ENCODE measurements at regions not wholly inside any gene's neighbourhood (a gene's known extent, or its start where the extent isn't known, plus 50 kb on each side); places are given as distances from the start of the nearest gene placed in this dataset.
A peak's percentile ranks its signal among the peaks of the same experiment; 100 is the strongest.

DNA sequence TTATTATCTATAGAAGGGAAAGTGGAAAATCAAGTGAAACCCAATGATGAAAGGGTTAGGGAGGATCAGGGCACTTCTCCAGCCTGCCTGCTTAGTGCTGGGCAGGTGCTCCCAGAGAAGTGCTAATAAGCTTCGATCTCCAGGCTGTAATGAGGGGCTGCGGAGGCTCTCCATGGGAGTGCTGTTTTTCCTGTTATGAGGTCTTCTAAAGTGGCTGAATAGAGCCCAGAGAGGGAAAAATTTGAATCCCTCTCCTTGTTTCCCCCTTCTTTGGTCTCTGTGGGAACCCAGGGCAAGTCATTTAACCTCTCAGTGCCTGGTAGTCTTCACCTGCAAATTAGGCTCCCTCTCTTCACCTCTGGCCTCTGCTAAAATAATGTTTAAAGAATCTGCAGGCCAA, 351.7 kb upstream of the DCC start:
- peaks cover 4 to 32% (median 14%) of the 10 kb centered on the region in 4 experiments for H3K27me3 ChIP-seq (replicated peaks in 1 of 4; ENCODE audit: control insufficient read depth in 3 of 4, extremely low read depth in 1 of 4, insufficient read depth in 3 of 4, low read length in 3 of 4)
- no peak overlapping the region for H3K14ac ChIP-seq (ENCODE audit: insufficient read length)
- H3K18ac ChIP-seq (ENCODE audit: extremely low read depth, low read length): no peak overlapping the region
- no peak overlapping the region for H4K8ac ChIP-seq (ENCODE audit: extremely low read depth, insufficient read depth, low read length)
- peak; percentile 41; the same call in 1 of the 2 replicates for TF ChIP-seq TCF12 (IDR thresholded peaks at IDR 0.05; ENCODE audit: low read depth, low read length)
- TF ChIP-seq, protein P1, sequence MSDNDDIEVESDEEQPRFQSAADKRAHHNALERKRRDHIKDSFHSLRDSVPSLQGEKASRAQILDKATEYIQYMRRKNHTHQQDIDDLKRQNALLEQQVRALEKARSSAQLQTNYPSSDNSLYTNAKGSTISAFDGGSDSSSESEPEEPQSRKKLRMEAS (IDR thresholded peaks at IDR 0.05): peak; percentile 38; the same call in 1 of the 2 replicates
- no peak for TF ChIP-seq BCL11A (IDR thresholded peaks at IDR 0.05; ENCODE audit: low read depth in 2 of 2, low read length in 2 of 2)
- no peak for TF ChIP-seq JUN (IDR thresholded peaks at IDR 0.05; ENCODE audit: low read depth, low read length)
- TF ChIP-seq POU5F1 (IDR thresholded peaks at IDR 0.05; ENCODE audit: low read depth, low read length): 0 out of 2 replicates have a peak, but pooled peaks have one; percentile 8
- TF ChIP-seq RAD21 (IDR thresholded peaks at IDR 0.05 in 1 of 2, conservative IDR thresholded peaks at IDR 0.05 in 1 of 2; ENCODE audit: low read depth in 2 of 2, low read length in 2 of 2): 0 out of 4 replicates have a peak, but pooled peaks have one; percentile 1 to 2
- H2BK15ac ChIP-seq (ENCODE audit: low read length): no peak overlapping the region
- H3K4ac ChIP-seq (replicated peaks; ENCODE audit: insufficient read length, low read depth, low read length): no peak overlapping the region
- ChIA-PET POLR2A (ENCODE audit: partially characterized antibody) (no interaction called here), CTCF (ENCODE audit: partially characterized antibody) (interaction anchor here (0.7 kb wide), 1 partner anchor 10 kb away, joined by 3 read pairs; no protein-coding TSS in a partner anchor)
- no peak overlapping the region for H2BK120ac ChIP-seq (replicated peaks; ENCODE audit: low read depth, low read length)
- no peak overlapping the region for H2BK12ac ChIP-seq (ENCODE audit: low read depth, low read length)
- no peak overlapping the region for H2AFZ ChIP-seq (ENCODE audit: low read length)
- H3K4me1 ChIP-seq (replicated peaks in 1 of 4; ENCODE audit: control insufficient read depth in 3 of 4, insufficient read depth in 4 of 4, low read length in 3 of 4): no peaks in the 10 kb centered on the region
- no peak overlapping the region for H3K23ac ChIP-seq (ENCODE audit: insufficient read length)
- H3K4me3 ChIP-seq (ENCODE audit: extremely low read depth in 1 of 4, insufficient read depth in 2 of 4, low read depth in 3 of 4, low read length in 4 of 4): no peak overlapping the region
- 22% methylated on average over 2 of the region's 2 CpGs; no CpG with 5 or more reads in 1 of the 2 experiments for WGBS, 2 experiments (ENCODE audit: extremely low coverage in 1 of 2, insufficient coverage in 1 of 2, insufficient read length in 1 of 2, insufficient replicate concordance in 2 of 2, low coverage in 1 of 2, low lambda C conversion rate in 2 of 2, missing lambda C conversion rate in 1 of 2)
- H4K20me1 ChIP-seq (replicated peaks in 1 of 2; ENCODE audit: control insufficient read depth in 1 of 2, insufficient read depth in 2 of 2, low read length in 2 of 2): no peaks in the 10 kb centered on the region
- no peak overlapping the region for H4K91ac ChIP-seq (replicated peaks; ENCODE audit: insufficient read length, low read length)
- no peaks in the 10 kb centered on the region for H3K79me1 ChIP-seq (ENCODE audit: low read depth, low read length)
- no peak overlapping the region for H2AK5ac ChIP-seq (ENCODE audit: low read depth, low read length)
- no peaks in the 10 kb centered on the region for H3K9me3 ChIP-seq (ENCODE audit: insufficient read depth in 2 of 2, low read depth in 1 of 2, low read length in 1 of 2)
- H3K36me3 ChIP-seq (ENCODE audit: control insufficient read depth in 2 of 4, insufficient read depth in 4 of 4, low read length in 3 of 4): no peaks in the 10 kb centered on the region
- no peaks in the 10 kb centered on the region for H3K79me2 ChIP-seq (ENCODE audit: control insufficient read depth in 1 of 2, insufficient read depth in 2 of 2, low read length in 2 of 2)
- no peak overlapping the region for H3K56ac ChIP-seq (replicated peaks; ENCODE audit: insufficient read length, low read depth, low read length)
- DNase-seq (ENCODE audit: low read depth in 1 of 2, low spot score in 2 of 2): no peak
- H3K4me2 ChIP-seq (ENCODE audit: insufficient read depth in 1 of 2, low read depth in 2 of 2, low read length in 2 of 2): no peak overlapping the region
- H3K23me2 ChIP-seq (ENCODE audit: low read depth, low read length): no peaks in the 10 kb centered on the region
- H2BK5ac ChIP-seq (ENCODE audit: low read depth, low read length): no peak overlapping the region
- H3K27ac ChIP-seq (ENCODE audit: low read depth, low read length): no peak overlapping the region
- no peak overlapping the region for H2BK20ac ChIP-seq (ENCODE audit: low read length)
- FAIRE-seq: no peak
- H3K9ac ChIP-seq (replicated peaks in 1 of 4; ENCODE audit: extremely low read depth in 1 of 4, low read depth in 3 of 4, low read length in 3 of 4): no peak overlapping the region
- H4K5ac ChIP-seq (ENCODE audit: insufficient read length, low read depth, low read length): no peak overlapping the region
